Left ventricle myocardium inferior (tissue), 1 donor: ENCODE measurements at regions not wholly inside any gene's neighbourhood (a gene's known extent, or its start where the extent isn't known, plus 50 kb on each side); places are given as distances from the start of the nearest gene placed in this dataset.

Experiments
- DNase-seq: peaks from one replicate; pipeline ENCODE4 v3.0.0-alpha.2; 2020
- H3K27ac ChIP-seq: fragments of 200-600 bp; replicated peaks from 2 replicates; pipeline ENCODE4 v1.8.0; 2021
- H3K27me3 ChIP-seq: fragments of 200-600 bp; 2 replicates; pipeline ENCODE4 v1.8.0; 2021; ENCODE audit warnings: low read depth
- H3K36me3 ChIP-seq: fragments of 200-600 bp; 2 replicates; pipeline ENCODE4 v1.8.0; 2021
- H3K4me1 ChIP-seq: fragments of 200-600 bp; 2 replicates; pipeline ENCODE4 v1.8.0; 2021
- H3K4me3 ChIP-seq: fragments of 200-600 bp; 2 replicates; pipeline ENCODE4 v1.8.0; 2021; ENCODE audit warnings: mild to moderate bottlenecking, moderate library complexity
- H3K9me3 ChIP-seq: fragments of 200-600 bp; replicated peaks from 2 replicates; pipeline ENCODE4 v1.8.0; 2021
- intact Hi-C: fragments of 100-400 bp; cut with micrococcal nuclease; formaldehyde crosslinking; loops from one replicate; pipeline ENCODE4 v1.11.0; 2022
- TF ChIP-seq, protein P1 (sequence below): fragments of 200-600 bp; IDR thresholded peaks from 2 replicates; pipeline ENCODE4 v1.8.0; 2021; ENCODE audit warnings: antibody characterized with exemption, mild to moderate bottlenecking, borderline replicate concordance
- donor health status: DM: no; HTN: yes; CAD: no; lungs with severe emphysema.

DNA sequence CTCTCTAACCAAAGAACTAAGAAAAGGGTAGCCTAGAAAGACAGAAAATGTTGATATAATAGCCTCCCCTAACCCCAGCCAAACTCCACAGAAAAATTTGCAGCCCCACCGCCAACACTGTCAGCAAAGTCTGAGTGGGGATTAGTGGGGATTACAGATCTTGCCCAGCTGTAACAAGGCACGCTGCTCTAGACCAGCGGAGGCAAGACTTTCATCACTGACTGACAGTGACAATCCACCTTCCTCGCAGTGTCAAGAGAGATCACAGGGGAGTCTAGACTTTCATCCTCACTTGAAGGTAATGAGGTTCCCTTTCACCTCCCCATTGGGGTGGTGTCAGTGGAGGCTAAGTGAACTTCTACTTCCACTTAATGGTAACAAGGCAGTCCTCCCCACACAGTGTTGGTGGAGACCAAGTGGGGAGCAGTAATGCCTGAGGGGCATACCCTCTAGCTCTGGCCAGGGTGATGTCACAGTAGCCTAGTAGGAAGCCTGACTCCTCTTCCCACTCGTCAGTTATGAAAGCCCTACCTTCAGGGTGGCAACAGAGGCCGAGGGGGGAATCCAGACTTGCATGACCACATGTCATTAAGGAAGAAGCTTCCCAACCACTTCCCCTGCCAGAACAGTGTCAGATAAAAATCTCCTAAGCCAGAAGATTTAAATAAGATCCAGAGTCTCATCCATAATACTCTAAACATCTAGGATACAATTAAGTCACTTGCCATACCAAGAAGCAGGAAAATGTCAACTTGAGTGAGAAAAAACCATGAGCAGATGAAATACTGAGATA lies 91.7 kb upstream of the RASSF8 start:
- Histone ChIP-seq H3K9me3 (peaks cover 16% of the 10 kb centered on the region), H3K36me3 (no peaks in the 10 kb centered on the region), H3K27me3 (no peaks in the 10 kb centered on the region), H3K4me3 (no peak overlapping the region), H3K27ac (no peak overlapping the region), H3K4me1 (no peaks in the 10 kb centered on the region)
- intact Hi-C loops = no loop called here
- no peak for DNase-seq
- TF ChIP-seq, protein P1, sequence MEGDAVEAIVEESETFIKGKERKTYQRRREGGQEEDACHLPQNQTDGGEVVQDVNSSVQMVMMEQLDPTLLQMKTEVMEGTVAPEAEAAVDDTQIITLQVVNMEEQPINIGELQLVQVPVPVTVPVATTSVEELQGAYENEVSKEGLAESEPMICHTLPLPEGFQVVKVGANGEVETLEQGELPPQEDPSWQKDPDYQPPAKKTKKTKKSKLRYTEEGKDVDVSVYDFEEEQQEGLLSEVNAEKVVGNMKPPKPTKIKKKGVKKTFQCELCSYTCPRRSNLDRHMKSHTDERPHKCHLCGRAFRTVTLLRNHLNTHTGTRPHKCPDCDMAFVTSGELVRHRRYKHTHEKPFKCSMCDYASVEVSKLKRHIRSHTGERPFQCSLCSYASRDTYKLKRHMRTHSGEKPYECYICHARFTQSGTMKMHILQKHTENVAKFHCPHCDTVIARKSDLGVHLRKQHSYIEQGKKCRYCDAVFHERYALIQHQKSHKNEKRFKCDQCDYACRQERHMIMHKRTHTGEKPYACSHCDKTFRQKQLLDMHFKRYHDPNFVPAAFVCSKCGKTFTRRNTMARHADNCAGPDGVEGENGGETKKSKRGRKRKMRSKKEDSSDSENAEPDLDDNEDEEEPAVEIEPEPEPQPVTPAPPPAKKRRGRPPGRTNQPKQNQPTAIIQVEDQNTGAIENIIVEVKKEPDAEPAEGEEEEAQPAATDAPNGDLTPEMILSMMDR = no peak

DNA sequence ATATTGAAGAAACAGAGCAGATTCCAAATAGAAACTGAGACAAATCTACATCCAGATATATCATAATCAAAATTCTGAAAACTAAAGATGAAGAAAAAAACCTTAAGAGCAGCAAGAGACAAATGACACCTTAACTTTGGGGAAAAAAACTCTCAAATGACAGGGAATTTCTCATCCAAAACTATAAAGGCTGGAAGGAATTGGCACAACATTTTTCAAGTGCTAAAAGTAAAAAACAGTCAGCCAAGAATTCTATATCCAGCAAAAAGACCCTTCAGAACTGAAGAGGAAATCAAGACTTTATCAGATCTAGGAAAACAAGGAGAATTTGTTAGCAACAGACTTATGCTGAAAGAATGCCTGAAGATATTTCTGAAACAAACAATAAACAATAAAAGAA lies 90.3 kb upstream of the RASSF8 start:
- Histone ChIP-seq H3K27me3 (no peaks in the 10 kb centered on the region), H3K4me3 (no peak overlapping the region), H3K4me1 (no peaks in the 10 kb centered on the region), H3K36me3 (no peaks in the 10 kb centered on the region), H3K9me3 (peaks cover 16% of the 10 kb centered on the region), H3K27ac (no peak overlapping the region)
- TF ChIP-seq, protein P1 = no peak
- intact Hi-C loops = no loop called here
- no peak for DNase-seq

DNA sequence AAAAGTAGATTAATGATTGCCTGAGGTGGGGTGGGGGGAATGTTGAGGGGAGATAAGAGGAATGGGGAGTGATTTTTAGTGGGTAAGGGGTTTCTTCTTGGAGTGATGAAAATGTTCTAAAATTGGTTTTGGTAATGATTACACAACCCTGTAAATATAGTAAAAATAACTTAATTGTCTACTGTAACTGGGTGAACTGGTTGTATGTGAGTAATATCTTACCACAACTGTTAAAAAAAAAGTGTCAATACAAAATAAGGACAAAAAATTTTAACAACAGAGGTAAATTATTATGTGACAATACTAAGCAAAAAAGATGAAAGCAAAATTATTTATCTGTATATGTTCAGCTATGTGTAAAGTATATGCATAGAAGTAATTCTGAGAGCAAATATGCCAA lies 86.3 kb upstream of the RASSF8 start:
- peaks cover 16% of the 10 kb centered on the region for H3K9me3 ChIP-seq
- no peaks in the 10 kb centered on the region for H3K36me3 ChIP-seq
- TF ChIP-seq, protein P1 = no peak
- DNase-seq = no peak
- H3K27me3 ChIP-seq = no peaks in the 10 kb centered on the region
- no peak overlapping the region for H3K27ac ChIP-seq
- H3K4me3 ChIP-seq = no peak overlapping the region
- H3K4me1 ChIP-seq = no peaks in the 10 kb centered on the region
- intact Hi-C loops = no loop called here

DNA sequence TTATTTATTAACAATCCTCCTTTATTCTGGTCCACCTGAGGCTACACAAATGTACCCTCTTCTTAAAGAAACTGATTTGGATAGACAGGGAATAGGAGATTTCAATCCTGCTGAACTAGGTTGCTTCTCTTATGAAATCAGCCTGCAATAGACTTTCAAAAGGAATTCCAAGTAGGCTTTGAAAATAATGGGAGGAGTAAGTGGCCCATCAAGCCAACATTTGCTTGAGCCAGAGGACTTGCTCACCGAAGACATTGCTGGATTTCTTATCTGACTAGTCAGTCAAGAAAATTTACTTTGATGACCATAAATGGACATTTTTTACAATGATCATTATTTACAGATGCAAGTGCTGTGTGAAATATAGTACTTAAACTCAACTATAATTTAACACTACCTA lies 82.8 kb upstream of the RASSF8 start:
- Histone ChIP-seq H3K27ac (no peak overlapping the region), H3K36me3 (no peaks in the 10 kb centered on the region), H3K27me3 (no peaks in the 10 kb centered on the region), H3K4me1 (no peaks in the 10 kb centered on the region), H3K4me3 (no peak overlapping the region), H3K9me3 (no peaks in the 10 kb centered on the region)
- TF ChIP-seq, protein P1 = no peak
- no peak for DNase-seq
- intact Hi-C loops = no loop called here

DNA sequence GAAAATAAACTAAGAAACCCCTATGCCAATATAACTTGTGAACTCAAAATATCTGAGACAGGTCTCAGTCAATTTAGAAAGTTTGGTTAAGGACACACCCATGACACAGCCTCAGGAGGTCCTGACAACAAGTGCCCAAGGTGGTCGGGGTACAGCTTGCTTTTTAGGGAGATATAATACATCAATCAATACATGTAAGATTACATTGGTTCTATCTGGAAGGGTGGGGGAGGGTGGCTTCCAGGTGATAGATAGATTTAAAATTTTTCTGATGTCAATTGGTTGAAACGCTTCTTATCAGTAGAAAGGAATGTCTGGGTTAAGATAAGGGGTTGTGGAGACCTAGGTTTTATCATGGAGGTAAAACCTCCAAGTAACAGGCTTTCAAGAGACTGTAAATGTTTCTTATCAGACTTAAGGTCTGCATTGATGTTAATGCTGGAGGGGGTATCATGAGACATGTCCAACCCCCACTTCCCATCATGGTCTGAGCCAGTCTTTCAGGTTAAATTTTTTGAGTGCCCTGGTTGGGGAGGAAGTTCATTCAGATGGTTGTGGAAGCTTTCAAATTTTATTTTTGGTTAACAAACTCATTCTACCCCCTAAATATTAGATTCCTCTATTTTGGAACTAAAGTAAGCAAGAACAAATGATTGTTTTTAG lies 82.0 kb upstream of the RASSF8 start:
- TF ChIP-seq, protein P1 = no peak
- H3K4me3 ChIP-seq = no peak overlapping the region
- H3K27me3 ChIP-seq = no peaks in the 10 kb centered on the region
- intact Hi-C loops = no loop called here
- DNase-seq = no peak
- H3K27ac ChIP-seq = no peak overlapping the region
- no peaks in the 10 kb centered on the region for H3K36me3 ChIP-seq
- H3K4me1 ChIP-seq = no peaks in the 10 kb centered on the region
- no peaks in the 10 kb centered on the region for H3K9me3 ChIP-seq
